HEK293 (cell line): ENCODE measurements at regions not wholly inside any gene's neighbourhood (a gene's known extent, or its start where the extent isn't known, plus 50 kb on each side); places are given as distances from the start of the nearest gene placed in this dataset.

Source experiments
- CTCF ChIA-PET: fragments of 350-600 bp; formaldehyde crosslinking; extraction: SDS; loops from one replicate; lab custom pipeline; 2021; ENCODE audit warnings: antibody characterized with exemption; lab: Yijun Ruan, JAX
- POLR2A ChIA-PET: fragments of 300-600 bp; formaldehyde crosslinking; extraction: SDS; loops from one replicate; lab custom pipeline; 2020; ENCODE audit warnings: antibody characterized with exemption, inconsistent platforms; lab: Yijun Ruan, JAX
- H3K27ac ChIP-seq: fragments of 200-500 bp; sonication (Bioruptor generic); 2 replicates; pipeline ENCODE4 v1.5.1; 2014; ENCODE audit warnings: low read depth, low read length, control low read depth, inconsistent platforms; ENCODE audit errors: extremely low read depth
- H3K36me3 ChIP-seq, 2 experiments: fragments of 200-500 bp in 1 of 2; sonication (Bioruptor generic) in 1 of 2; 1 replicate in 1 of 2; 2 replicates in 1 of 2; pipeline ENCODE4 v1.5.1; 2014 to 2017; ENCODE audit warnings: inconsistent platforms in 2 of 2, low read length in 2 of 2; ENCODE audit not compliant: control insufficient read depth in 2 of 2, insufficient read depth in 1 of 2
- H3K4me1 ChIP-seq: fragments of 200-500 bp; sonication (Bioruptor generic); 2 replicates; pipeline ENCODE4 v1.5.1; 2014; ENCODE audit warnings: mild to moderate bottlenecking, low read length, inconsistent platforms; ENCODE audit not compliant: control insufficient read depth, insufficient read depth
- H3K4me3 ChIP-seq: 2 replicates; pipeline ENCODE4 v1.5.1; 2011; ENCODE audit warnings: low read depth, mild to moderate bottlenecking, control low read depth, low read length, moderate library complexity
- H3K9me3 ChIP-seq: fragments of 200-500 bp; sonication (Bioruptor generic); 2 replicates; pipeline ENCODE4 v1.5.1; 2014; ENCODE audit warnings: low read depth, low read length, inconsistent platforms; ENCODE audit not compliant: control insufficient read depth, insufficient read depth
- BCL11A ChIP-seq: fragments of 450-650 bp; formaldehyde crosslinking; IDR thresholded peaks from 2 replicates; pipeline ENCODE4 v1.5.1; 2016; ENCODE audit warnings: low read depth, missing biosample characterization, missing genetic modification characterization
- EGR2 ChIP-seq: fragments of 450-650 bp; formaldehyde crosslinking; IDR thresholded peaks from 2 replicates; pipeline ENCODE4 v1.5.1; 2016; ENCODE audit warnings: low read depth, missing biosample characterization, missing genetic modification characterization
- GLIS1 ChIP-seq: fragments of 450-650 bp; formaldehyde crosslinking; IDR thresholded peaks from 2 replicates; pipeline ENCODE4 v1.5.1; 2016; ENCODE audit warnings: missing biosample characterization, missing genetic modification characterization
- OVOL3 ChIP-seq: fragments of 450-650 bp; formaldehyde crosslinking; IDR thresholded peaks from 2 replicates; pipeline ENCODE4 v1.5.1; 2016; ENCODE audit warnings: missing biosample characterization, missing genetic modification characterization
- SP2 ChIP-seq: fragments of 450-650 bp; formaldehyde crosslinking; IDR thresholded peaks from 2 replicates; pipeline ENCODE4 v1.5.1; 2016; ENCODE audit warnings: missing biosample characterization, missing genetic modification characterization
- YY1 ChIP-seq: fragments of 450-650 bp; formaldehyde crosslinking; IDR thresholded peaks from 2 replicates; pipeline ENCODE4 v1.5.1; 2018; ENCODE audit warnings: missing biosample characterization, missing genetic modification characterization
- ZBTB21 ChIP-seq: fragments of 450-650 bp; formaldehyde crosslinking; IDR thresholded peaks from 2 replicates; pipeline ENCODE4 v1.5.1; 2017; ENCODE audit warnings: missing biosample characterization, missing genetic modification characterization
- ZNF121 ChIP-seq: fragments of 450-650 bp; formaldehyde crosslinking; IDR thresholded peaks from 2 replicates; pipeline ENCODE4 v1.5.1; 2016; ENCODE audit warnings: missing biosample characterization, missing genetic modification characterization
- ZNF140 ChIP-seq: fragments of 450-650 bp; formaldehyde crosslinking; IDR thresholded peaks from 2 replicates; pipeline ENCODE4 v1.5.1; 2016; ENCODE audit warnings: missing biosample characterization, missing genetic modification characterization
- ZNF174 ChIP-seq: fragments of 450-650 bp; formaldehyde crosslinking; IDR thresholded peaks from 2 replicates; pipeline ENCODE4 v1.5.0; 2017; ENCODE audit warnings: missing biosample characterization, mild to moderate bottlenecking, missing genetic modification characterization
- ZNF473 ChIP-seq: fragments of 450-650 bp; formaldehyde crosslinking; IDR thresholded peaks from 2 replicates; pipeline ENCODE4 v1.5.1; 2017; ENCODE audit warnings: missing biosample characterization, missing genetic modification characterization
- ZNF530 ChIP-seq: fragments of 450-650 bp; formaldehyde crosslinking; IDR thresholded peaks from 2 replicates; pipeline ENCODE4 v1.5.1; 2016; ENCODE audit warnings: low read depth, missing biosample characterization, missing genetic modification characterization
- ZNF561 ChIP-seq: fragments of 450-650 bp; IDR thresholded peaks from 2 replicates; pipeline ENCODE4 v1.5.1; 2018; ENCODE audit warnings: missing biosample characterization, missing genetic modification characterization, borderline replicate concordance
- ZNF658 ChIP-seq: fragments of 450-650 bp; formaldehyde crosslinking; IDR thresholded peaks from 2 replicates; pipeline ENCODE4; 2016; ENCODE audit warnings: missing biosample characterization, missing genetic modification characterization
- ZNF660 ChIP-seq: fragments of 450-650 bp; IDR thresholded peaks from 2 replicates; pipeline ENCODE4 v1.5.1; 2018; ENCODE audit warnings: missing biosample characterization, mild to moderate bottlenecking, missing genetic modification characterization
- ZNF791 ChIP-seq: fragments of 450-650 bp; formaldehyde crosslinking; IDR thresholded peaks from 2 replicates; pipeline ENCODE4 v1.5.1; 2016; ENCODE audit warnings: missing biosample characterization, missing genetic modification characterization
- TF ChIP-seq, protein P1 (sequence below): fragments of 450-650 bp; formaldehyde crosslinking; IDR thresholded peaks from 2 replicates; pipeline ENCODE4 v1.5.1; 2016; ENCODE audit warnings: missing biosample characterization, missing genetic modification characterization, low read depth
- TF ChIP-seq, protein P2 (sequence below): fragments of 450-650 bp; formaldehyde crosslinking; IDR thresholded peaks from 2 replicates; pipeline ENCODE4 v1.5.1; 2016; ENCODE audit warnings: missing biosample characterization, missing genetic modification characterization
- TF ChIP-seq, protein P3 (sequence below): fragments of 450-650 bp; formaldehyde crosslinking; IDR thresholded peaks from 2 replicates; pipeline ENCODE4 v1.5.1; 2016; ENCODE audit warnings: missing biosample characterization, missing genetic modification characterization
- TF ChIP-seq, protein P4 (sequence below): fragments of 450-650 bp; formaldehyde crosslinking; IDR thresholded peaks from 2 replicates; pipeline ENCODE4 v1.5.1; 2017; ENCODE audit warnings: missing biosample characterization, missing genetic modification characterization

DNA sequence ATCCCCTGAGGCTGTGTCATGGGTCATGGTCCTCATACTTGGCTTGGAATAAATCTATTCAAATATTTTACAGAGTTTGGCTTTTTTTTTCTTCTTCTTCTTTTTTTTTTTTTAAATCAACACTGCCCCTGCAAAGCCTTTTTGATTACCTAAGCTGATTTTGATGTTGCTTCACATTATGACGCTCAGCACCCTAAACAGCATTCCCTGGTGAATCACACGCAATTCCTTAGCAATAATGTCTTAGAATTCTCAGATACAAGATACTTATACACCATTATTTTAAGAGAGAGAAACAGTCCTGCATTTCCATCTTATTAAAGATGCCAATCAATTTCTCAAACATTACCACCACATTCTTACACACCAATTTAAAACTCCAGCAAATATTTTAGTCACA is 323.7 kb upstream of the IGFBP3 start (continued):
- TF ChIP-seq, protein P1, sequence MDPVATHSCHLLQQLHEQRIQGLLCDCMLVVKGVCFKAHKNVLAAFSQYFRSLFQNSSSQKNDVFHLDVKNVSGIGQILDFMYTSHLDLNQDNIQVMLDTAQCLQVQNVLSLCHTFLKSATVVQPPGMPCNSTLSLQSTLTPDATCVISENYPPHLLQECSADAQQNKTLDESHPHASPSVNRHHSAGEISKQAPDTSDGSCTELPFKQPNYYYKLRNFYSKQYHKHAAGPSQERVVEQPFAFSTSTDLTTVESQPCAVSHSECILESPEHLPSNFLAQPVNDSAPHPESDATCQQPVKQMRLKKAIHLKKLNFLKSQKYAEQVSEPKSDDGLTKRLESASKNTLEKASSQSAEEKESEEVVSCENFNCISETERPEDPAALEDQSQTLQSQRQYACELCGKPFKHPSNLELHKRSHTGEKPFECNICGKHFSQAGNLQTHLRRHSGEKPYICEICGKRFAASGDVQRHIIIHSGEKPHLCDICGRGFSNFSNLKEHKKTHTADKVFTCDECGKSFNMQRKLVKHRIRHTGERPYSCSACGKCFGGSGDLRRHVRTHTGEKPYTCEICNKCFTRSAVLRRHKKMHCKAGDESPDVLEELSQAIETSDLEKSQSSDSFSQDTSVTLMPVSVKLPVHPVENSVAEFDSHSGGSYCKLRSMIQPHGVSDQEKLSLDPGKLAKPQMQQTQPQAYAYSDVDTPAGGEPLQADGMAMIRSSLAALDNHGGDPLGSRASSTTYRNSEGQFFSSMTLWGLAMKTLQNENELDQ (tag by site-specific recombination), result no peak
- TF ChIP-seq BCL11A (tag by site-specific recombination), result no peak

- no peak overlapping the region for H3K4me3 ChIP-seq
- no peaks in the 10 kb centered on the region for H3K4me1 ChIP-seq
- H3K9me3 ChIP-seq, result no peaks in the 10 kb centered on the region
- no peaks in the 10 kb centered on the region for H3K36me3 ChIP-seq
- H3K27ac ChIP-seq, result no peak overlapping the region
- CTCF ChIA-PET, result no interaction called here
- POLR2A ChIA-PET, result no interaction called here
- TF ChIP-seq, protein P2, sequence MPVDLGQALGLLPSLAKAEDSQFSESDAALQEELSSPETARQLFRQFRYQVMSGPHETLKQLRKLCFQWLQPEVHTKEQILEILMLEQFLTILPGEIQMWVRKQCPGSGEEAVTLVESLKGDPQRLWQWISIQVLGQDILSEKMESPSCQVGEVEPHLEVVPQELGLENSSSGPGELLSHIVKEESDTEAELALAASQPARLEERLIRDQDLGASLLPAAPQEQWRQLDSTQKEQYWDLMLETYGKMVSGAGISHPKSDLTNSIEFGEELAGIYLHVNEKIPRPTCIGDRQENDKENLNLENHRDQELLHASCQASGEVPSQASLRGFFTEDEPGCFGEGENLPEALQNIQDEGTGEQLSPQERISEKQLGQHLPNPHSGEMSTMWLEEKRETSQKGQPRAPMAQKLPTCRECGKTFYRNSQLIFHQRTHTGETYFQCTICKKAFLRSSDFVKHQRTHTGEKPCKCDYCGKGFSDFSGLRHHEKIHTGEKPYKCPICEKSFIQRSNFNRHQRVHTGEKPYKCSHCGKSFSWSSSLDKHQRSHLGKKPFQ, result no peak
- TF ChIP-seq ZNF121 (tag by site-specific recombination), result no peak
- TF ChIP-seq ZNF174 (tag by site-specific recombination), result no peak
Measured at GRCh38 chr7:46243406-46243805, 322.3 kb upstream of the IGFBP3 start.

- POLR2A ChIA-PET, result no interaction called here
- TF ChIP-seq ZBTB21 (tag by site-specific recombination) (no peak), ZNF658 (tag by site-specific recombination) (no peak), ZNF561 (tag by site-specific recombination) (no peak), YY1 (no peak), ZNF473 (tag by site-specific recombination) (no peak), EGR2 (tag by site-specific recombination) (no peak), SP2 (tag by site-specific recombination) (no peak), OVOL3 (no peak), ZNF791 (tag by site-specific recombination) (no peak), ZNF121 (tag by site-specific recombination) (no peak), ZNF530 (no peak), GLIS1 (tag by site-specific recombination) (no peak), ZNF140 (tag by site-specific recombination) (no peak), ZNF660 (no peak)
- TF ChIP-seq, protein P3, sequence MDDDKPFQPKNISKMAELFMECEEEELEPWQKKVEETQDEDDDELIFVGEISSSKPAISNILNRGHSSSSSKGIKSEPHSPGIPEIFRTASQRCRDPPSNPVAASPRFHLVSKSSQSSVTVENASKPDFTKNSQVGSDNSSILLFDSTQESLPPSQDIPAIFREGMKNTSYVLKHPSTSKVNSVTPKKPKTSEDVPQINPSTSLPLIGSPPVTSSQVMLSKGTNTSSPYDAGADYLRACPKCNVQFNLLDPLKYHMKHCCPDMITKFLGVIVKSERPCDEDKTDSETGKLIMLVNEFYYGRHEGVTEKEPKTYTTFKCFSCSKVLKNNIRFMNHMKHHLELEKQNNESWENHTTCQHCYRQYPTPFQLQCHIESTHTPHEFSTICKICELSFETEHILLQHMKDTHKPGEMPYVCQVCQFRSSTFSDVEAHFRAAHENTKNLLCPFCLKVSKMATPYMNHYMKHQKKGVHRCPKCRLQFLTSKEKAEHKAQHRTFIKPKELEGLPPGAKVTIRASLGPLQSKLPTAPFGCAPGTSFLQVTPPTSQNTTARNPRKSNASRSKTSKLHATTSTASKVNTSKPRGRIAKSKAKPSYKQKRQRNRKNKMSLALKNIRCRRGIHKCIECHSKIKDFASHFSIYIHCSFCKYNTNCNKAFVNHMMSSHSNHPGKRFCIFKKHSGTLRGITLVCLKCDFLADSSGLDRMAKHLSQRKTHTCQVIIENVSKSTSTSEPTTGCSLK (tag by site-specific recombination), result no peak
- TF ChIP-seq, protein P4, sequence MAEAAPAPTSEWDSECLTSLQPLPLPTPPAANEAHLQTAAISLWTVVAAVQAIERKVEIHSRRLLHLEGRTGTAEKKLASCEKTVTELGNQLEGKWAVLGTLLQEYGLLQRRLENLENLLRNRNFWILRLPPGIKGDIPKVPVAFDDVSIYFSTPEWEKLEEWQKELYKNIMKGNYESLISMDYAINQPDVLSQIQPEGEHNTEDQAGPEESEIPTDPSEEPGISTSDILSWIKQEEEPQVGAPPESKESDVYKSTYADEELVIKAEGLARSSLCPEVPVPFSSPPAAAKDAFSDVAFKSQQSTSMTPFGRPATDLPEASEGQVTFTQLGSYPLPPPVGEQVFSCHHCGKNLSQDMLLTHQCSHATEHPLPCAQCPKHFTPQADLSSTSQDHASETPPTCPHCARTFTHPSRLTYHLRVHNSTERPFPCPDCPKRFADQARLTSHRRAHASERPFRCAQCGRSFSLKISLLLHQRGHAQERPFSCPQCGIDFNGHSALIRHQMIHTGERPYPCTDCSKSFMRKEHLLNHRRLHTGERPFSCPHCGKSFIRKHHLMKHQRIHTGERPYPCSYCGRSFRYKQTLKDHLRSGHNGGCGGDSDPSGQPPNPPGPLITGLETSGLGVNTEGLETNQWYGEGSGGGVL (tag by site-specific recombination), result no peak
- TF ChIP-seq, protein P2, result no peak
- CTCF ChIA-PET, result interaction anchor here (0.9 kb wide), 1 partner anchor 302 kb away, joined by 3 read pairs; no protein-coding TSS in a partner anchor
- Histone ChIP-seq H3K36me3 (no peaks in the 10 kb centered on the region), H3K9me3 (no peaks in the 10 kb centered on the region), H3K27ac (no peak overlapping the region), H3K4me3 (no peak overlapping the region), H3K4me1 (no peaks in the 10 kb centered on the region)
Measured at GRCh38 chr7:46239846-46240245, 318.8 kb upstream of the IGFBP3 start.
